ENCODE measurements at regions not wholly inside any gene's neighbourhood (a gene's known extent, or its start where the extent isn't known, plus 50 kb on each side); places are given as distances from the start of the nearest gene placed in this dataset.
A peak's percentile ranks its signal among the peaks of the same experiment; 100 is the strongest.

GRCh38 chr4:81666491-81666890 lies 194.8 kb upstream of the RASGEF1B start:
- CTCF ChIA-PET (ENCODE audit: partially characterized antibody): no interaction called here
- H3K4me1 Mint-ChIP-seq: no peaks in the 10 kb centered on the region
- intact Hi-C loops (cut with micrococcal nuclease): no loop called here

GRCh38 chr4:81665649-81666048 lies 193.9 kb upstream of the RASGEF1B start:
- Mint-ChIP-seq H3K36me3 (no peaks in the 10 kb centered on the region), H3K27me3 (peaks cover 0 to under 1% of the 10 kb centered on the region in 2 donors), H3K9me3 (no peaks in the 10 kb centered on the region), H3K4me1 (no peaks in the 10 kb centered on the region), H3K27ac (no peak overlapping the region), H3K4me3 (no peak overlapping the region)
- Histone ChIP-seq H3K27ac (ENCODE audit: low read depth, low read length) (no peak overlapping the region), H3K36me3 (ENCODE audit: insufficient read depth, low read length) (no peaks in the 10 kb centered on the region), H3K9me3 (ENCODE audit: control insufficient read depth in 1 of 2, low read length in 2 of 2) (no peaks in the 10 kb centered on the region), H3K4me1 (ENCODE audit: insufficient read depth, low read length) (no peaks in the 10 kb centered on the region), H3K27me3 (ENCODE audit: insufficient read depth, low read length) (no peaks in the 10 kb centered on the region), H3K4me3 (ENCODE audit: low read length in 2 of 2) (no peak overlapping the region)
- CTCF ChIA-PET (ENCODE audit: partially characterized antibody): interaction anchor here (1.0 kb wide), 1 partner anchor 32 kb away, joined by 3 read pairs; no protein-coding TSS in a partner anchor
- DNase-seq: no peak
- intact Hi-C loops (cut with micrococcal nuclease): no loop called here
- POLR2A ChIA-PET (ENCODE audit: partially characterized antibody): no interaction called here

More at GRCh38 chr4:81666491-81666890, 194.8 kb upstream of the RASGEF1B start:
- H3K27me3 Mint-ChIP-seq: peaks cover 0 to 2% of the 10 kb centered on the region in 2 donors
- no peak overlapping the region for H3K27ac ChIP-seq (ENCODE audit: low read depth, low read length)
- H3K27ac Mint-ChIP-seq: no peak overlapping the region
- H3K4me3 Mint-ChIP-seq: no peak overlapping the region
- H3K4me3 ChIP-seq (ENCODE audit: low read length in 2 of 2): no peak overlapping the region
- H3K4me1 ChIP-seq (ENCODE audit: insufficient read depth, low read length): no peaks in the 10 kb centered on the region
- no peak for DNase-seq
- H3K9me3 ChIP-seq (ENCODE audit: control insufficient read depth in 1 of 2, low read length in 2 of 2): no peaks in the 10 kb centered on the region
- no peaks in the 10 kb centered on the region for H3K36me3 Mint-ChIP-seq
- H3K36me3 ChIP-seq (ENCODE audit: insufficient read depth, low read length): no peaks in the 10 kb centered on the region
- H3K27me3 ChIP-seq (ENCODE audit: insufficient read depth, low read length): no peaks in the 10 kb centered on the region
- H3K9me3 Mint-ChIP-seq: no peaks in the 10 kb centered on the region
- POLR2A ChIA-PET (ENCODE audit: partially characterized antibody): no interaction called here

- Histone ChIP-seq H3K36me3 (ENCODE audit: insufficient read depth, low read length) (no peaks in the 10 kb centered on the region), H3K27ac (ENCODE audit: low read depth, low read length) (no peak overlapping the region), H3K27me3 (ENCODE audit: insufficient read depth, low read length) (no peaks in the 10 kb centered on the region), H3K4me3 (ENCODE audit: low read length in 2 of 2) (no peak overlapping the region), H3K9me3 (ENCODE audit: control insufficient read depth in 1 of 2, low read length in 2 of 2) (no peaks in the 10 kb centered on the region), H3K4me1 (ENCODE audit: insufficient read depth, low read length) (no peaks in the 10 kb centered on the region)
- Mint-ChIP-seq H3K4me3 (no peak overlapping the region), H3K36me3 (no peaks in the 10 kb centered on the region), H3K27ac (no peak overlapping the region), H3K9me3 (no peaks in the 10 kb centered on the region), H3K27me3 (peaks cover 0 to 2% of the 10 kb centered on the region in 2 donors), H3K4me1 (no peaks in the 10 kb centered on the region)
- intact Hi-C loops (cut with micrococcal nuclease): no loop called here
- CTCF ChIA-PET (ENCODE audit: partially characterized antibody): interaction anchor here (1.0 kb wide), 1 partner anchor 33 kb away, joined by 3 read pairs; no protein-coding TSS in a partner anchor
- POLR2A ChIA-PET (ENCODE audit: partially characterized antibody): no interaction called here
- DNase-seq: no peak
These were observed 193.3 kb upstream of the RASGEF1B start for GRCh38 chr4:81665045-81665444.

GRCh38 chr4:81664079-81664478 lies 192.4 kb upstream of the RASGEF1B start:
- no peaks in the 10 kb centered on the region for H3K9me3 ChIP-seq (ENCODE audit: control insufficient read depth in 1 of 2, low read length in 2 of 2)
- H3K9me3 Mint-ChIP-seq: no peaks in the 10 kb centered on the region
- no peak overlapping the region for H3K27ac Mint-ChIP-seq
- H3K36me3 ChIP-seq (ENCODE audit: insufficient read depth, low read length): no peaks in the 10 kb centered on the region
- ChIA-PET CTCF (ENCODE audit: partially characterized antibody) (no interaction called here), POLR2A (ENCODE audit: partially characterized antibody) (no interaction called here)
- DNase-seq: no peak
- intact Hi-C loops (cut with micrococcal nuclease): no loop called here
- H3K4me1 Mint-ChIP-seq: no peaks in the 10 kb centered on the region
- H3K27me3 Mint-ChIP-seq: peaks cover 0 to 4% of the 10 kb centered on the region in 2 donors
- H3K36me3 Mint-ChIP-seq: peaks cover 0 to 1% of the 10 kb centered on the region in 2 donors
- no peak overlapping the region for H3K27ac ChIP-seq (ENCODE audit: low read depth, low read length)
- H3K4me3 Mint-ChIP-seq: no peak overlapping the region
- no peak overlapping the region for H3K4me3 ChIP-seq (ENCODE audit: low read length in 2 of 2)
- H3K4me1 ChIP-seq (ENCODE audit: insufficient read depth, low read length): no peaks in the 10 kb centered on the region
- no peaks in the 10 kb centered on the region for H3K27me3 ChIP-seq (ENCODE audit: insufficient read depth, low read length)

GRCh38 chr4:81663368-81663767 lies 191.7 kb upstream of the RASGEF1B start:
- Mint-ChIP-seq H3K27me3 (peaks cover 0 to 4% of the 10 kb centered on the region in 2 donors), H3K9me3 (peaks cover 0 to 4% (median 0%) of the 10 kb centered on the region in 8 donors), H3K27ac (no peak overlapping the region), H3K4me1 (no peaks in the 10 kb centered on the region), H3K36me3 (peaks cover 0 to 1% of the 10 kb centered on the region in 2 donors), H3K4me3 (no peak overlapping the region)
- no peaks in the 10 kb centered on the region for H3K27me3 ChIP-seq (ENCODE audit: insufficient read depth, low read length)
- no peaks in the 10 kb centered on the region for H3K4me1 ChIP-seq (ENCODE audit: insufficient read depth, low read length)
- ChIA-PET CTCF (ENCODE audit: partially characterized antibody) (no interaction called here), POLR2A (ENCODE audit: partially characterized antibody) (no interaction called here)
- no peaks in the 10 kb centered on the region for H3K36me3 ChIP-seq (ENCODE audit: insufficient read depth, low read length)
- DNase-seq: no peak
- H3K4me3 ChIP-seq (ENCODE audit: low read length in 2 of 2): no peak overlapping the region
- H3K9me3 ChIP-seq (ENCODE audit: control insufficient read depth in 1 of 2, low read length in 2 of 2): no peaks in the 10 kb centered on the region
- intact Hi-C loops (cut with micrococcal nuclease): no loop called here
- no peak overlapping the region for H3K27ac ChIP-seq (ENCODE audit: low read depth, low read length)

GRCh38 chr4:81659051-81659450 lies 187.3 kb upstream of the RASGEF1B start:
- peaks cover 0 to 4% (median 0%) of the 10 kb centered on the region in 8 donors for H3K9me3 Mint-ChIP-seq
- POLR2A ChIA-PET (ENCODE audit: partially characterized antibody): no interaction called here
- no peak overlapping the region for H3K27ac Mint-ChIP-seq
- H3K27me3 Mint-ChIP-seq: peaks cover 0 to 4% of the 10 kb centered on the region in 2 donors
- Histone ChIP-seq H3K36me3 (ENCODE audit: insufficient read depth, low read length) (no peaks in the 10 kb centered on the region), H3K4me1 (ENCODE audit: insufficient read depth, low read length) (no peaks in the 10 kb centered on the region), H3K27me3 (ENCODE audit: insufficient read depth, low read length) (no peaks in the 10 kb centered on the region), H3K4me3 (ENCODE audit: low read length in 2 of 2) (no peak overlapping the region), H3K27ac (ENCODE audit: low read depth, low read length) (no peak overlapping the region), H3K9me3 (ENCODE audit: control insufficient read depth in 1 of 2, low read length in 2 of 2) (no peaks in the 10 kb centered on the region)
- H3K4me3 Mint-ChIP-seq: no peak overlapping the region
- intact Hi-C loops (cut with micrococcal nuclease): no loop called here
- CTCF ChIA-PET (ENCODE audit: partially characterized antibody): no interaction called here
- no peak for DNase-seq
- peaks cover 0 to 1% of the 10 kb centered on the region in 2 donors for H3K36me3 Mint-ChIP-seq
- H3K4me1 Mint-ChIP-seq: no peaks in the 10 kb centered on the region

- intact Hi-C loops (cut with micrococcal nuclease): no loop called here
- Mint-ChIP-seq H3K27ac (peak overlapping the region in 1 of 7 donors; percentile 36), H3K9me3 (no peaks in the 10 kb centered on the region), H3K4me1 (peaks cover 12 to 29% (median 21%) of the 10 kb centered on the region in 4 donors), H3K4me3 (no peak overlapping the region), H3K27me3 (no peaks in the 10 kb centered on the region), H3K36me3 (no peaks in the 10 kb centered on the region)
- Histone ChIP-seq H3K4me3 (ENCODE audit: low read length in 2 of 2) (no peak overlapping the region), H3K36me3 (ENCODE audit: insufficient read depth, low read length) (no peaks in the 10 kb centered on the region), H3K27ac (ENCODE audit: low read depth, low read length) (no peak overlapping the region), H3K9me3 (ENCODE audit: control insufficient read depth in 1 of 2, low read length in 2 of 2) (no peaks in the 10 kb centered on the region), H3K27me3 (ENCODE audit: insufficient read depth, low read length) (no peaks in the 10 kb centered on the region), H3K4me1 (ENCODE audit: insufficient read depth, low read length) (peaks cover 11% of the 10 kb centered on the region)
- no peak for DNase-seq
- ChIA-PET CTCF (ENCODE audit: partially characterized antibody) (interaction anchor here (1.4 kb wide), 1 partner anchor 185 kb away, joined by 3 read pairs; no protein-coding TSS in a partner anchor), POLR2A (ENCODE audit: partially characterized antibody) (no interaction called here)
These were observed 180.4 kb upstream of the RASGEF1B start for GRCh38 chr4:81652069-81652478.
